HG02943 (cell line): ENCODE measurements at regions not wholly inside any gene's neighbourhood (a gene's known extent, or its start where the extent isn't known, plus 50 kb on each side); places are given as distances from the start of the nearest gene placed in this dataset.
"Not testable (repeated sequence)": the region's sequence is repeated elsewhere in the genome, so short reads cannot be mapped to it uniquely, and the experiment has no call there.

Experiments
- ATAC-seq: cut with Tn5 transposase; IDR thresholded peaks from one replicate; pipeline ENCODE4 v1.9.1; 2021; ENCODE audit warnings: mild to moderate bottlenecking, low read depth, moderate library complexity; ENCODE audit not compliant: unreplicated experiment

DNA sequence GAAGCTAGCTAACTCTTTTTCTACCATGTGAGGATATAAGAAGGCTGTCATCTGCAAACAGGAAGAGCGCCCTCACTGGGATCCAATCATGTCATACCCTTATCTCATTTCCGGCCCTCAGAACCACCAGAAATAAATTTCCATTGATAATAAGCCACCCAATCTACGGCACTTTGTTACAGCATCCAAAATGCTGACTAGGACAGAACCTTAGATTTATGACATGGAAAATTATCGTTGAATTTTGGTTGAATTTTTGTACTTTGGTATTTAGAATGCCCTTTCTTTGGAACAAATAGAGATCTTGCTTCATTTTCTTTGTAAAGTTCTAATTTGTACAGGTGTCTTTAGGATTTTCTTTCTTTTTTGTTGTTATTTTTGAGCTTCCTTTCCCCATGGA is 53.3 kb upstream of the CYLC2 start:
- no peak for ATAC-seq

DNA sequence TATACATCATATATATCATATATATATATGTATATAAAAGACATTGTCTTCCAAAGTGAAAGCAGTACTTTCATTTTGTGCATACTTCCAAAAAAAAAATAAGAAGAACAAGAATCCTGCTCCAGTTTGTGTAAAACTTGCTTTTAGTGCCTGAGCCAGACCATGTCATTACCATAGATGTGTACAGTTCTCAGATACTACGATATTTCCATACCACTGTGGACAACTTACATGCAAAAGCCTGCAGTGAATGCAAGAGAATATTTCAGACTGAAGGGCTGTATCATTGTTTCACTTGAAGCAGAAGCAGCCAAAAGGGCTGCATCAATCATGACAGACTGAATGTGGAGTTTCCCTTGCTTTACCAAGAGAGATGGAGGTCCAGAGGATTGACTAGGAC is 72.6 kb upstream of the CYLC2 start:
- ATAC-seq = no peak

DNA sequence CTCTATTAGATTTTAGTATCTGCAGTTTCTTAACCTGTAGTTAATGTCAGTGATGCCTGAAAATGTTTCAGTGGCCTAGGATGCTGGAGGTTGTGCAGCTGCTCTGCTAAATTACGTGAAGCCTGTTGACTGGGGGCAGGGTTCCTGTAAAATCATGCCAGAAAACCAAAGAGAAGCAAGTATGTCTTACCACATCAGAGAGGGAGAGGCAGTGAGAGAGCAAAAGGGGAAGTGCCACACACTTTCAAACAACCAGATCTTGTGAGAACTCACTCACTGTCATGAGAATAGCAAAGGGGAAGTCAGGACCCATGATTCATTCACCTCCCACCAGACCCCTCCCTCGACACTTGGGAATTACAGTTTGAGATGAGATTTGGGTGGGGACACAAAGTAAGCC is 83.9 kb upstream of the CYLC2 start:
- ATAC-seq = no peak

DNA sequence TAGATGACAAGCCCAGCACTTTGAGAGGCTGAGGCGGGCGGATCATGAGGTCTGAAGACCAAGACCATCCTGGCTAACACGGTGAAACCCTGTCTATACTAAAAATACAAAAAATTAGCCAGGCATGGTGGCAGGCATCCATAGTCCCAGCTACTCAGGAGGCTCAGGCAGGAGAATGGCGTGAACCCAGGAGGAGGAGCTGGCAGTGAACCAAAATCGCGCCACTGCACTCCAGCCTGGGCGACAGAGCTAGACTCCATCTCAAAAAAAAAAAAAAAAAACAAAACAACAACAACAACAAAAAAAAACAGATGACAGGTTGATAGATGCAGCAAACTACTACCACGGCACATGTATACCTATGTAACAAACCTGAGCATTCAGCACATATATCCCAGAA is 89.3 kb upstream of the CYLC2 start:
- not testable (repeated sequence) for ATAC-seq

DNA sequence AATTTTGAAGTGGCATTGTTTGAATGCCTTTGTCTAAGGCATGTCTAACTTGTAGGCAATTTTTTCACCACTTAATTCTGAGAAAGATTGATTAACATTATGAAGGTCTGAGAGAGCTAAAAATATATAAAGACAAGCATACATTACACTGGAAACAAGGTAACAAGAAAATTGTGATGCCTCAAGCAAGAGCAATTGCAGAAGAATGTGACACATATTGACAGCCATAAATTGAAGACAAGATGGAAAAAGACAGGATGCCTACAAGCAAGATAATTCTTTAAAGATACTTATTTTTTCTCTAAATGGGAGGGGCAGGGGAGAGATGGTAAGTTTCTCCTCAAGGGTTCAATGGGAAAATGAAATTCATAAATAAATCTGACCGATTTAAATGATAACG is 103.1 kb upstream of the CYLC2 start:
- ATAC-seq = no peak

DNA sequence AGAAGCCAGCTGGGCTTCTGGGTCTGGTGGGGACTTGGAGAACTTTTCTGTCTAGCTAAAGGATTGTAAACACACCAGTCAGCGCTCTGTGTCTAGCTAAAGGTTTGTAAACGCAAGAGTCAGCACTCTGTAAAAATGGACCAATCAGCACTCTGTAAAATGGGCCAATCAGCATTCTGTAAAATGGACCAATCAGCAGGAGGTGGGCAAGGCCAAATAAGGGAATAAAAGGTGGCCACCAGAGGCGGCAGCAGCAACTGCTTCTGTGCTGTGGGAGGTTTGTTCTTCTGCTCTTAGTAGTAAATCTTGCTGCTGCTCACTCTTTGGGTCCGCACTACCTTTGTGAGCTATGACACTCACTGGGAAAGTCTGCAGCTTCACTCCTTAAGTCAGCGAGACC is 106.4 kb upstream of the CYLC2 start:
- not testable (repeated sequence) for ATAC-seq

DNA sequence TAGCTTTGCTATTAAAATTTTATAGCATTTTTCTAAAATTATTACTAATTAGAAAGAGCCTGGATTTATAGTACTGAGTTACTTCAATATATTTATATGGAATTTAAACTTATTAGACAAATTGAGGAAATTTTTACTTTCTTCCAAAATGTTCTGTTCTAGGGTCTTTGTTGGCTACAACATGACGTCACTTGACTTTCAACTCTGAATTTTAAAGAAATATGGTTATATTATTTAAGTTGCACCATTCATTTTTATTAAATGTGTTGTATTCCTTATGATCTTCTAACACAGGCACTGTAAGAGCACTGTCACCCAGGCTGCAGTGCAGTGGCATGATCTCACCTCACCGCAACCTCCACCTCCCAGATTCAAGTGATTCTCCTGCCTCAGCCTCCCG is 119.4 kb upstream of the CYLC2 start:
- no peak for ATAC-seq

DNA sequence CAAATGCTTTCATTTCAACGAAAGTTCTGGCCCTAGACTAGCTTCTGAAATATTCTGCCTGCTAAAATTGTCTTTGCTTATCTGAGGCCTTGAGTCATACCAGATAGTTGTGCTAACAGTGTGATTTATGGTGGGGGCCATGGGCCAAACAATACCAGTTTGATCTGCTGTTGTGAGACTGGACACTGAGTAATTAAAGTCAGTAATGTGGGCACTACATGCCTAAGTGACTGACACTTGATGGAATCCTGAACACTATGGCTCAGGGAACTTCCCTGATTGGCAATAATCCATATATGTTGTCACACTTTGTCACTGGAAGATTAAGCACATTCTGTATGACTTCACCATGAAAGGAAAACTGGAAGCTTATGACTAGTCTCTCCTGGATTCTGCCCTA is 127.6 kb upstream of the CYLC2 start:
- no peak for ATAC-seq

DNA sequence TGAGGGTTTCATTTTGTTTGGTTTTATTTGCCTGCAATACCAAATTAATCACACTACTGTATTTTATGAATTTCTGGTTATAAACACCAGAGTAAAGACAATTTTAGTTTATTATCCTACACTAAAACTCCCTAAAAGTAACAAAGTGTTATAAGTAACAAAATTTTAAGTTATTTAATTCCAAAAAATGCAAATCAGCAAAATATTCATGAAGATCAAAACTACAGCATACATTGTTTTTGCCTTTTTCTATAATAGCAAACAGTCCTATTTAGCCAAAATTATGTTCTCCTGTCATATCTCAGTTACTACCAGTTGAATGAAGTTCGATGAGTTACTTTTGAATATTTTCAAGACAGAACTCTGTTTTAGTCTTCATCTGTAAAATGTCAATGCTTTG is 132.7 kb upstream of the CYLC2 start:
- no peak for ATAC-seq

DNA sequence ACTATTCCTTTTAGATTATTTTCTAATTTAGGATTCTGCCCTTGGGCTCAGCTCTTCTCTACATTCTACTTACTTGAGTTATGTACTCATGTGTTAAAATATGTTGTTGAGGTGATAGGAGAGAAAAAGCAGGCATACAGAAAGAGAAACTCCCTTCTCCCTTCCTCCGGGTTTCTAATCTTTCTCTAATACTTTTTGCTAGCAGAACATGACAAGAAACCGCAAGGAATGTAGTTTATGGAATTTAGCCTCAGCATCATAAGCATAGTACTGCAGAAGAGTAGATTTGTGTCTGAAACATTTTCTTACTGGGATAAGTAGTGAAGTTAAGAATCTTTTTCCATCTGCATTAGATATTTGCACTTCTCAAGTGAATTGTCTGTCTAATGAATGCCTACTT is 139.5 kb upstream of the CYLC2 start:
- no peak for ATAC-seq

DNA sequence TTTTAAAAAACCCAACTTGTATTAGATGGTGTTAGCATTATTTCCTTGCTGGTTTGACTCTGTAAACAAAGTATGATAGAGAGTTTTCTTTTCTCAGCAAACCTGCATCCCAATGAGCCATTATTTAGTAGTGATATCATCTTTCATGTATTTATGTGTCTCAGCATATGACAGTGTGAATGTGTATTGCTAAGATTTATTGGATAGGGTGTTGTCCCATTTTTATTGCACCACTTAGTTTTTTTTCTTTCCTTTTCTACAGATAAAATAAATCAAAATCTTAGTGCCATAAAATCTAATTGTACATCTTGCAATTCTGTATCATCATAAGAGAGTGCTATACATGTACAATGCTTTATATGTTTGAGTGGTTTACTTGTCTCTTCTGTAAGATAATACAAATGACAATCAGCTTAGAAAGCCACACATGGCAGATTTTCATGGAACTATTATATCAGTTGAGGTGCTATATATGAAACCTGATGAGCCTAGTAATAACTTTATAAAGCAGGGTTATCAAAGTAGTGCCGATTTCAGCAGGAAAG is 149.2 kb upstream of the CYLC2 start:
- ATAC-seq = no peak

DNA sequence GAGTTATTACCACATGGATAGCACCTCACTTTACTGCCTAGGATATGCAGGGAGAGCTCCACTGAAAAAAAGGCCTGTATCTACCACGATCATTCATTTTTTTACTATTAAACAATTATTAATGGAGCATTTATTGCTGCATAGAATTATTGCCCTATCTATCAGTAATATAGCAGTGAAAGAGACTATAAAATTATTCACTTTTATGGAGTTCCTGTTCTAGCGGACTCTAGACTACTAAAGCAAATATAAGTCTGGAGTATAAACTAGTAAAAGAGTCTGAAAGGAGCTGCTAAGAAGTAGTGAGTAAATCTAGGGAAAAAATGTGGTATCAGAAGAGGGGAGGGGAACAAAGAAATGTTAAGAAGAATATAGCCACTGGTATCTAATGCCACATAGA is 150.4 kb upstream of the CYLC2 start:
- ATAC-seq = no peak

DNA sequence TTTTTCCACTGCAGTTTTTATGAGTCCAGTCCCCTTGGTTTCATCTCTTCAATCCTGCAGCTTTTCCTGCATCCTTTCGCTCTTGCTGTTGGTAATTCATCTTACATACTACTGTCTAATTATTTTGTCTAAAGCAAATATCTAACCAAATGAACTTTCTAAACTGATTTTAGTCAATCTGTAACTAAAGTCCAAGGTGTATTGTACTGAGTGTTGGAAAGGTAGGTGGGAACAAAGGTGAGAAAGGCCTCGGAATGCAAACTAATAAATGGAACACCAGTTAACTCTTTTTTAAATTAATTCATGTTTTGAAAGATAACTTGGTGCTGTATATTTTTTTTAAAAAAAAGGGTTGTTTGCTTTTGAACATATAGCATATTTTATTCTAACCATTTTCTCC is 152.7 kb upstream of the CYLC2 start:
- ATAC-seq = no peak

DNA sequence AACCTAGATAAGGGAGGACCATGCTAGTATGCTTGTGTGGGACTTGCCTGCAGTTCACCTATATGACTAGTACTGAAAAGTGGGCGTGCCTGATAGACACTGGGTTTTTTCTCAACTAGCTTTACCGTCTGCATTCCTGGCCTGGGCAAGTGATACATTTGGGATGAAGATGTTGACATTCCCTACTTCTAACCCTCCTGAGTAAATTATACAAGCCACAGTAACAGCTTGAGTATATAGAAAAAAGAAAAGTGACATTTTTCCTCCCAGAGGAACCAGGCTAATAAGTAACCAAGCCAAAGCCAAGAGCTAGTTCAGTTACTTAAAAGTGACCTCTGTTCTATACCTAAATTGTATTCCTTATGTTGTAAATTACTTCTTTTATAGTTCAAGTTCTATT is 153.8 kb upstream of the CYLC2 start:
- ATAC-seq = no peak

DNA sequence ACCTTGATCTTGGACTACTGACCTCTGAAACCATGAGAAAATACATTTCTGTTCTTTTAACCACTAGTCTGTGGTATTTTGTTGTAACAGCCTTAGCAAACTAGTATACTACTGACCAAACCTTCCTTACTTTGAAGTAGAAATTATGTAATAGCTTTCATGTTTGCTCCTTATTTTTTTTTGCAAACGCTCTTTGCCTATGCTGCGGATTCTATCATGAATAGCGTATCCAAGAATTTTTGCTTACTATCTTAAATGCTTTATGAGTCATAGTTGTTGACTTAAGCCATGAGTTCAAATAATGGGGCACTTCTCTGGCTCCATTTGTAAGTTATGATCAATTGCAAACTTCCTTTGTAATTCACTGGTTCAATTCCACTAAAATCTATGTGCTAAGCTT is 154.8 kb upstream of the CYLC2 start:
- no peak for ATAC-seq

DNA sequence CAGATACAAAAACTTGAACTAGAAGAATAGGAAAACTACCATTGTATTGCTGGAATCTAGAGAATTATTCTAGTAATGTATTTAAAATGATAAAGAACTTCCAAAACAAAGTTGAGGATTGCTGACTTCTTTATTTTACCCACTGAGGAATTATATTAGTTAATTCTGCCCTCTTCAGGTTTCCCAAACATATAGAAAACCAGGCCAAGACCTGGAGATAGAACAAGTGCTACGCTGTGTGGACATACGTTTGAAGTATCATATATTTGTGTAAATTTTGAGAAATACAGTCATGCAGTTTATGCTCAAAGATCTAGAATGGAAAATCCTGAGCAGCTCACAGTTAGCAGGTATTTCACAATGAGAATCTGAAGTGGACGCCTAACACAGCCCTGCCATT is 162.3 kb upstream of the CYLC2 start:
- ATAC-seq = no peak

DNA sequence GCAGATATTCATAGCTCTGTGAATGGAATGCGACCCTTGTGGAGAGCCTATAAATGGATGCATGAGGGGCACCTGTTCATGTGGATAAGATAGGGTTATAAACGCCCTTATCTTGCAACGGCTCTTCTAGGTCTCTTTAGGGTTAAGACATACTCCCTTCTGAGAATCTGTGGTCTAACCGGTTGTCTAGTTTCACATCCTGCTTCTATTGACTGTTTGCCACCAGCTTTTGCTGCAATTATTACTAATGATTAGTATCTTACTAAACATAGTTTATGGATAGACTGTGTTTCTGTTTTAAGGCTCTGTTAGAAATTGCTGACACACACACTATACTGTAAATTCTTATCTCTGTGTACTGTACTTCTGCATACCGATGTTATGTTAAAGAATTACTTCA is 198.9 kb upstream of the CYLC2 start:
- ATAC-seq = no peak

DNA sequence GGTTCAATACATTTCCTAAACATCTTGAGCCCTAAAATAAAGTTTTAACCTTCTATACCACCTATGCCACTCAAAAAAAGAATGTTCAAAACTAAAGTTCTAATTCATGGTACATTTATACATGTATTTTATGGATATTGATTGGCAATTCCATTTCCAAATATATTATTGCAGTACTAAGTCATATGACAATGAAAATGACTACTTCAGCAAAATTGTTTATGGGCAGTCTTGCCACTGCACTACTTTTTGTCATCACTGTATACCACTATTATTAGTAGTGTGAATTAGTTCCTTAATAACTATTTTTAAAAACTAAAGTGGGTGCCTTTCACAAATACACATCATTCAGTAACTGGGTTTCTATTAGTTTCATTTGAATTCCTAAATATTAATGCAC is 199.6 kb upstream of the CYLC2 start:
- no peak for ATAC-seq

DNA sequence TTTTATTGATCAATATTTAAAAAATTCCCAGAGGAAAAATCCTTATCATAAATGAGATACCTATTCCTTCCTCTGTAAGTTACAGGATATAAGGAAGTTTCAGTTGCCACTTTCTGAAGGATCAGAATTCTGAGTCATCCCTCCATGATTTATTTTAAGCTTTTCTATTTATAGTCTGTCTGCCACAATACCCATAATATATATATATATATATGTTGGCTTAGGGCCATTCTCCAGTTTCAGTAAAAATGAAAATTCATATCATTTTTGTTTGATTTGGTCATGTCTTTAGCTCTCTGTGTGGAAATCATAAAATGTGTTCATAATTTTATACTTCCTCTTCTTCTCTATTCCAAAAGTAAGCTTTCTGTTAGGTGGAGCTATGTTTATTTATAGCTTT is 215.8 kb upstream of the CYLC2 start:
- no peak for ATAC-seq

DNA sequence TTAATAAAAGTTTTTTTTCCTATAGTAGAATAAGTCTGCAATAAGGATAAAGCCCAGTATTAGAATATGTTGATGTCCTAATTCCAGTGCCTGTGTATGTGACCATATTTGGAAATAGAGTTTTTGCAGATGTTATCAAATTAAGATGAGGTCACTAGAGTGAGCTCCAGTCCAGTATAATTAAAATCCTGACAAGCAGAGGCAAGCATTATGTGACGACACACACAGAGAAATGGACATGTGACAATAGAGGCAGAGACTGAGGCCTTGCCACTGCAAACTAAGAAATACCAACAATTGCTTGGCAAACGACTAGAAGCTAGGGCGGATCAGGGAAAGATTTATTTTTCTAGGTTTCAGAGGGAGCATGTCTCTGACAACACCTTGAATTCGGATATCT is 216.4 kb upstream of the CYLC2 start:
- ATAC-seq = no peak

DNA sequence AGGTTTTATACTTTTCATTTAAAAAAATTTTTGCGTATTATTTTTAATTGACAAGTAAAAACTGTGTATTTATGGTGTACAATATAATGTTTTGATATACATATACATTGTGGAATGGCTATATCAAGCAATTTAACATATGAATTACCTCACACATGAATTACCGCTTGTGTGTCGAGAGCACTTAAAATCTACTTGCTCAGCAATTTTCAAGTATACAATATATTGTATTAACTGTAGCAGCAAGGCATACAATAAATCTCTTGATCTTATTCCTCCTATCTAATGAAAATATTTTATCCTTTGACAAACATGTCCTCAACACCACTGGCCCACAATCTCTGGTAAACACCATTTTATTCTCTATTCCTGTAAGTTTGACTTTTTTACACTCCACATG is 224.4 kb upstream of the CYLC2 start:
- no peak for ATAC-seq

DNA sequence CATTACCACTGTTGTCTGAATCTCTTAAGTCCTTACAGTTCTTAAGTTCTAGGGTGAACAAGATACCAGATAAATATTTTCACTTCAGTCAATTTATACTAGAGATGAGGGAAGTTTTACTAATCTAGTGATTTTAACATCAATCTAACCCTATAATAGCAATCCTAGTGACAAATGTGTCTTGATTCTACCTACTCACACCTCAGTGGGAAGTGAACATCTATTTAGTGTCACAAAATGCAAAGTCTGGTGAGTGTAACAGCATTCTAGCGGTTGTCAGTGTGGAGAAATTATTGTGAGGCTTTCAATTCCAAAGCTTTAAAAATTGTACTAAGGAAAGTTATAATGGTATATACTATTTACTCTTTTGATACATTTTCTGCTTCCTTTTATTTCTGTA is 225.8 kb upstream of the CYLC2 start:
- no peak for ATAC-seq

DNA sequence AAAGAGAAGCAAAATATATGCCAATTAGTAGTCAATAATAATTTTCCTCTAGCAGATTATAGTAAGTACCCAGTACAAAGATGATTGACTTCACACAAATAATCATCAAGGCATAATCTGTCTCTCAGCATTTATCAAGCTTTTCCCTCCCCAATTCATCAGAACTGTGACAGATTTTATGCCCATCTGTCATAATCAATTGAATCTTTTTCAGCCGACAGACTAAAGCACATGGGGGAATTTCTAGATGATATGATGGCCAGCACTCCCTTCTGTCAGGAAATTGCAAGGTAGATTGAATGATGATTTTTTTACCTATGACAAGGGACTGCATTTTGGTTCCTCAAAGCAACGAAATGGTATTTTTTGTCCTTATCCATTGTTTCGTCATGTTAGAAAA is 227.1 kb upstream of the CYLC2 start:
- no peak for ATAC-seq
